ENCODE measurements at regions not wholly inside any gene's neighbourhood (a gene's known extent, or its start where the extent isn't known, plus 50 kb on each side); places are given as distances from the start of the nearest gene placed in this dataset.

DNA sequence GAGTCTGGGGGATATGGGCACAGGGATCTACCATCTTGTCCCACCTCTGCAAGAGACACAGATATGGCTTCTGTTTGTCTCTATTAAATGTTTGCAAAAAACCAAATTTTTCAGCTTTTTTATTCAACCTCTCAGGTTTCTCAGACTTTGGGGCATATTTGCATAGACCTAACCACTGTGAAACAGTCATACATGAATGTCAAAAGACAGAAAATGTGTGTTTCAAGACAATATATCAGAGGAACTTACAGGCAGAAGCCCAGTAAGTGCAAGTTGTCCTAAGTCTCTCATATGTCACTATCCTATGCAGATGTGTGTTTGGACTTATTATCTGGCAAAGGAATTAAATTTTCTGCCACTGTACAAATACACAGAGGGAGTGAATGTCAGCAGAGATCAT is 951.2 kb downstream of the PCDH18 start:
- no peaks in the 10 kb centered on the region for H3K4me1 Mint-ChIP-seq
- TF ChIP-seq, protein P1, sequence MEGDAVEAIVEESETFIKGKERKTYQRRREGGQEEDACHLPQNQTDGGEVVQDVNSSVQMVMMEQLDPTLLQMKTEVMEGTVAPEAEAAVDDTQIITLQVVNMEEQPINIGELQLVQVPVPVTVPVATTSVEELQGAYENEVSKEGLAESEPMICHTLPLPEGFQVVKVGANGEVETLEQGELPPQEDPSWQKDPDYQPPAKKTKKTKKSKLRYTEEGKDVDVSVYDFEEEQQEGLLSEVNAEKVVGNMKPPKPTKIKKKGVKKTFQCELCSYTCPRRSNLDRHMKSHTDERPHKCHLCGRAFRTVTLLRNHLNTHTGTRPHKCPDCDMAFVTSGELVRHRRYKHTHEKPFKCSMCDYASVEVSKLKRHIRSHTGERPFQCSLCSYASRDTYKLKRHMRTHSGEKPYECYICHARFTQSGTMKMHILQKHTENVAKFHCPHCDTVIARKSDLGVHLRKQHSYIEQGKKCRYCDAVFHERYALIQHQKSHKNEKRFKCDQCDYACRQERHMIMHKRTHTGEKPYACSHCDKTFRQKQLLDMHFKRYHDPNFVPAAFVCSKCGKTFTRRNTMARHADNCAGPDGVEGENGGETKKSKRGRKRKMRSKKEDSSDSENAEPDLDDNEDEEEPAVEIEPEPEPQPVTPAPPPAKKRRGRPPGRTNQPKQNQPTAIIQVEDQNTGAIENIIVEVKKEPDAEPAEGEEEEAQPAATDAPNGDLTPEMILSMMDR (IDR thresholded peaks at IDR 0.05), result no peak
- no peak for DNase-seq
- H3K9me3 ChIP-seq (replicated peaks in 1 of 2; ENCODE audit: control insufficient read depth in 1 of 2, insufficient read depth in 1 of 2, low read length in 2 of 2), result peaks cover 0 to 2% of the 10 kb centered on the region in 2 donors
- no peaks in the 10 kb centered on the region for H3K79me2 ChIP-seq (ENCODE audit: insufficient read depth, low read length)
- no peaks in the 10 kb centered on the region for H3K36me3 ChIP-seq (replicated peaks in 1 of 2; ENCODE audit: control insufficient read depth in 1 of 2, insufficient read depth in 2 of 2, low read length in 2 of 2)
- intact Hi-C loops (cut with micrococcal nuclease), result no loop called here
- peaks cover 0 to 2% (median 0%) of the 10 kb centered on the region in 7 donors for H3K9me3 Mint-ChIP-seq
- H3K27ac ChIP-seq (ENCODE audit: low read depth in 1 of 2, low read length in 2 of 2), result no peak overlapping the region
- H3K4me3 Mint-ChIP-seq, result no peak overlapping the region
- no peaks in the 10 kb centered on the region for H3K27me3 ChIP-seq (ENCODE audit: control insufficient read depth in 2 of 2, insufficient read depth in 2 of 2, low read length in 2 of 2)
- H4K20me1 ChIP-seq (ENCODE audit: insufficient read depth, low read length), result no peaks in the 10 kb centered on the region
- H3K4me3 ChIP-seq (replicated peaks in 1 of 3; ENCODE audit: low read depth in 2 of 3, low read length in 3 of 3), result no peak overlapping the region
- peaks cover 0 to 1% (median 0%) of the 10 kb centered on the region in 3 donors for H3K27me3 Mint-ChIP-seq (ENCODE audit: low read depth in 3 of 3)
- H3K9ac ChIP-seq (ENCODE audit: insufficient read depth, low read length, poor library complexity, severe bottlenecking), result no peak overlapping the region
- H2AFZ ChIP-seq (ENCODE audit: insufficient read depth, low read depth, low read length, poor library complexity, severe bottlenecking), result no peak overlapping the region
- H3K4me2 ChIP-seq (replicated peaks; ENCODE audit: extremely low read depth, low read length, poor library complexity, severe bottlenecking), result no peak overlapping the region
- H3K27ac Mint-ChIP-seq, result no peak overlapping the region
- H3K36me3 Mint-ChIP-seq, result no peaks in the 10 kb centered on the region
- no peaks in the 10 kb centered on the region for H3K4me1 ChIP-seq (ENCODE audit: control insufficient read depth in 1 of 2, insufficient read depth in 2 of 2, low read length in 2 of 2)

DNA sequence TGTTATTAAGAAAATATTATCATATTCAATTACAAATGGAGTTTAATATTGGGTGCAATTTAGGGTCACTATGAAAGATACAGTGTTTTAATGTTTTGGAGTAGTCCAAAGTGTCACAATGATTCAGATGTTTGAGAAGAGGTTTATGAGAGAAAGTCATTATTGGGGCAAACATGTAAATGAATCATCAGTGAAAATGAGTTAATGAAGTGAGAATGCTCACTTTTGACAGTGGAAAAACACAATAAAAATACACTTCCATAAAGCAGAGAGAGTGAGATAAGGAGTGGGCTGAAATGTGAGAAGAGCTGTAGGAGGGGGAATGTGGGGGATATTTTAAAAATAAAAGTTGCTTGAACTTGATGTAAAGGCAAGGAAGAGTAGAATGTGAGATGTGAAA is 957.1 kb downstream of the PCDH18 start:
- Histone ChIP-seq H3K4me2 (replicated peaks; ENCODE audit: extremely low read depth, low read length, poor library complexity, severe bottlenecking) (no peak overlapping the region), H3K27me3 (ENCODE audit: control insufficient read depth in 2 of 2, insufficient read depth in 2 of 2, low read length in 2 of 2) (no peaks in the 10 kb centered on the region), H3K4me3 (replicated peaks in 1 of 3; ENCODE audit: low read depth in 2 of 3, low read length in 3 of 3) (no peak overlapping the region), H3K27ac (ENCODE audit: low read depth in 1 of 2, low read length in 2 of 2) (no peak overlapping the region), H2AFZ (ENCODE audit: insufficient read depth, low read depth, low read length, poor library complexity, severe bottlenecking) (no peak overlapping the region), H4K20me1 (ENCODE audit: insufficient read depth, low read length) (no peaks in the 10 kb centered on the region), H3K9me3 (replicated peaks in 1 of 2; ENCODE audit: control insufficient read depth in 1 of 2, insufficient read depth in 1 of 2, low read length in 2 of 2) (no peaks in the 10 kb centered on the region), H3K9ac (ENCODE audit: insufficient read depth, low read length, poor library complexity, severe bottlenecking) (no peak overlapping the region), H3K4me1 (ENCODE audit: control insufficient read depth in 1 of 2, insufficient read depth in 2 of 2, low read length in 2 of 2) (no peaks in the 10 kb centered on the region), H3K36me3 (replicated peaks in 1 of 2; ENCODE audit: control insufficient read depth in 1 of 2, insufficient read depth in 2 of 2, low read length in 2 of 2) (no peaks in the 10 kb centered on the region), H3K79me2 (ENCODE audit: insufficient read depth, low read length) (no peaks in the 10 kb centered on the region)
- TF ChIP-seq, protein P1 (IDR thresholded peaks at IDR 0.05), result no peak
- Mint-ChIP-seq H3K27me3 (ENCODE audit: low read depth in 3 of 3) (peaks cover 0 to 2% (median 0%) of the 10 kb centered on the region in 3 donors), H3K4me3 (no peak overlapping the region), H3K36me3 (no peaks in the 10 kb centered on the region), H3K9me3 (peaks cover 0 to 1% (median 0%) of the 10 kb centered on the region in 7 donors), H3K4me1 (no peaks in the 10 kb centered on the region), H3K27ac (no peak overlapping the region)
- no peak for DNase-seq
- intact Hi-C loops (cut with micrococcal nuclease), result no loop called here
